HG03108 (cell line): ENCODE measurements at regions not wholly inside any gene's neighbourhood (a gene's known extent, or its start where the extent isn't known, plus 50 kb on each side); places are given as distances from the start of the nearest gene placed in this dataset.

Experiments used
- ATAC-seq: cut with Tn5 transposase; IDR thresholded peaks from one replicate; pipeline ENCODE4 v1.9.1; 2021; ENCODE audit warnings: moderate library complexity; ENCODE audit not compliant: unreplicated experiment

GRCh38 chr15:75131269-75131643 is 70.4 kb upstream of the C15orf39 start:
- ATAC-seq: peak; percentile 8

GRCh38 chr15:75134748-75135147 is 66.9 kb upstream of the C15orf39 start:
- ATAC-seq: no peak

DNA sequence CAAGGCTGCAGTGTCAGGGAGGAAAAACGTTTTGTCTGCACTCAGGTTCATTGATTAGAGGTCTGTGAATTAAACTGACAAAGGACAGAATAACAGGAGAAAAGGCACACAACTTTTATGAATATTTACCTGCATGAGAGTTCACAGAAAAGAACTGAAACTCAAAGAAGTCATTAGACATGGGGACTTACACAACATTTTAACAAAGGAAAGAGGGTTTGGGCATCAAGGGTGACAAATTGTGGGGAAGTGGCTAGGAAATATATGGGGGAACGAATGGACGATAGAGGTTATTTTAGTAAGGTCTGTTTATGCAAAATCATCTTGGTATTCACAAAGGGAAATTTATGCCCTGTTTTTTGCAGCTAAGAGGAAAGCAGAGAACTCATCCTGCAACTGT is 65.6 kb upstream of the C15orf39 start:
- ATAC-seq: no peak

DNA sequence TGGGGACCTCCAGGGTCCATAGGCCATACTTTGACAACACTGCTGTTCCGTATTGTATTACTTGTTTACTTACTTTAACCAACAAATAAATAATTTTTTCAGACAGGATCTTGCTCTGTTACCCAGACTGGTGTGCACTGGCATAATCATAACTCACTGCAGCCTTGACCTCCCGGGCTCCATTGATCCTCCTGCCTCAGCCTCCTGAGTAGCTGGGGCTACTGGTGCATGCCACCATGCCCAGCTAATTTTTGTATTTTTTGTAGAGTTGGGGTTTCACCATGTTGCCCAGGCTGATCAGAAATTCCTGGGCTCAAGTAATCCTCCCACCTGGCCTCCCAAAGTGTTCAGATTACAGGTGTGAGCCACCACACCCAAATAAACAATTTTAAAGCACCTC is 64.9 kb upstream of the C15orf39 start:
- no peak for ATAC-seq

GRCh38 chr15:75138016-75138999 is 63.4 kb upstream of the C15orf39 start:
- ATAC-seq: no peak

DNA sequence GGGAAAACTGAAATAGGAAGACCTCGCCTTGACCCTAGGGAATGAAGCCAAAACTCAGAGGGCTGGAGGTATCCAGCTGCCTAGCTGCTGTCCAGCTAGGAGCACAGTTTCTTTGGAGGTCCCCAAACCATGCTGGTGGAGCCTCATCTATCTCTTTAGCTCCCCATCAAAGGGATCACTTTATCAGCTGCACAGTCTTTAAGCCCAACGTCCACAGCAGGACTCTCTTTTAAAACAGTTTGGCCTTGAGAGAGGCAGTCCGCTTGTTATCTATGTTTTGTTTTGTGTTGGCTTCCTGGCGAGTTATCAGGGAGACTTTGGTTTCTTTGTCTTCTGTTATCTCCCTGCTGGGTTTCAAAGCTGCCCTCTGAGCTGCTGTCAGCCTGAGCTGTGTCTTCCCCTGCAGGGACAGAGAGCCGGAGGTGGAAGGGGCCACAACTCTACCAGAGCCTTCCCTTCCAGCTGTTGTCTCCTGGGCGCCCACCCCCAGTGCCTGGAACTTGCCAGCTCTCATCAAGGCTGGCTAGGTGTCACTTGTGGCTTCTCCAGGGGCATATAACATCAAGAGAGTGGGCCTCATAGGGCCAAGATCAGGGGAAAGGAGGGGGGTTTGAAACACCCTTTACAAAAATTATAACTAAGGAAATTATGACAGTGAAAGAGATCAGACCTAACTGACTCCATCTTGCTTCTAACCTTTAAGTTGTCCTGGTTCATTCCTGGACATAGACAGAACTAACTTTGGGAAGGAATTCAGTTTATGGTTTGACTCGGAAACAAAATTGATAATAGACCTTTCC is 61.4 kb upstream of the C15orf39 start:
- ATAC-seq: no peak

DNA sequence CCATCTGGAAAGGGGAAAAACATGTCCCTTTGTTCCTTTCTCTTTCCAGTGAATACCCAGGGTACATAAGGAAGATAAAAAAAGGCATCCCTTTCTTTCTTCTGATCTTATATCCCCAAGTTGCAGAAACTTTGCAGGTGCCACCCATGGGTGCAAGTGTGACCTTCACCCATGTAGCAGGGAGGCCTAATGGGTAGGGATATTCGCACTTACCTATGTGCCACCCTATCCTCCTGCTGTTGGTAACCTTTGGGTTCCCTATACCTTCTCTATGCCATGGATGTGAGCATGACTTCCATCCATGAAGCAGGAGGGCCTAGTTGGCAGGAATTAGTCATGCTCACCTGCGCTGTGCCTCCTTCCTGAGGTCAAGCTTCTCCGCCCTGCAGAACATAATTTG is 59.2 kb upstream of the C15orf39 start:
- ATAC-seq: no peak

- ATAC-seq: no peak
Measured at GRCh38 chr15:75143738-75144334, 57.8 kb upstream of the C15orf39 start.

- no peak for ATAC-seq
Measured at GRCh38 chr15:75145027-75145841, 56.4 kb upstream of the C15orf39 start.

GRCh38 chr15:75148280-75148679 is 53.4 kb upstream of the C15orf39 start:
- no peak for ATAC-seq

DNA sequence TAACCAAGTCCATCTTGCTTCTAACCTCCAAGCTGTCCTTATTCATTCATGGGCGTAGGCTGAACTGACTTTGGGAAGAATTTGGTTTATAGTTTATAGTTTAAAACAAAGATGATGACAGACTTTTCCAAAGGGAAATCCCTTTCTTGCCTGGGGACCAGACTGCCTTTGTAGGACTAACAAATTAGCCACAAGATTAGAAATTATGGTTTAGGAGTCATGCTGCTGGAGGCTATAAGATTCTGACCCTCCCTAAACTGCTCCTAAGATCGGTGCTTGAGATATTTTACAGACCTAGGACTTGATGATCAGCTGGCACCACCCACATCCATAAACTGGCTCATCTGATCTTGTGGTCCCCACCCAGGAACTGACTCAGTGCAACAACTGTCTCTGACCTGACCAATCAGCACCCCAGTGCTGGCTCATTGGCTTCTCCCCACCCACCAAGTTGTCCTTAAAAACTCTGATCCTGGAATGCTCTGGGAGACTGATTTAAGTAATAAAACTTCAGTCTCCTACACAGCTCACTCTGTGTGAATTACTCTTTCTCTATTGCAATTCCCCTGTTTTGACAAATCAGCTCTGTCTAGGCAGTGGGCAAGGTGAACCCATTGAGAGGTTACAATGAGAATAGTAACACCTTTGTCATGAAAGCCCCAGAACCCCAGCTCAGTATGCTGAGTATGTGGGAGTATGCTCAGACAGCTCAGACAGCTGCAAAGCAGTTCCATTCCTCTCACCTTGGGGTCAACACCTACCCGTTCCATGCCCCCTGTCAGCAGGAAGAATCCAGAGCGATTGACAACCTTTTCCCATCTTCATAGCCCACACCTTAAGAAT is 51.6 kb upstream of the C15orf39 start:
- ATAC-seq: no peak

GRCh38 chr15:75151214-75152128 is 50.2 kb upstream of the C15orf39 start:
- ATAC-seq: no peak
